Upper lobe of right lung (tissue), 1 donor: ENCODE measurements at regions not wholly inside any gene's neighbourhood (a gene's known extent, or its start where the extent isn't known, plus 50 kb on each side); places are given as distances from the start of the nearest gene placed in this dataset.
"Not testable (repeated sequence)": the region's sequence is repeated elsewhere in the genome, so short reads cannot be mapped to it uniquely, and the experiment has no call there.

ENCODE experiments used
- ATAC-seq: fragments of 200-7000 bp; cut with Tn5 transposase; one replicate; pipeline ENCODE4 v1.9.1; 2020; ENCODE audit warnings: mild to moderate bottlenecking, moderate library complexity
- DNase-seq: peaks from one replicate; pipeline ENCODE4 v3.0.0-alpha.2; 2020
- H3K27ac ChIP-seq: fragments of 200-600 bp; one replicate; pipeline ENCODE4 v1.8.0; 2022
- H3K27me3 ChIP-seq: fragments of 200-600 bp; one replicate; pipeline ENCODE4 v1.8.0; 2022; ENCODE audit warnings: mild to moderate bottlenecking
- H3K36me3 ChIP-seq: fragments of 200-600 bp; one replicate; pipeline ENCODE4 v1.8.0; 2022
- H3K4me1 ChIP-seq: fragments of 200-600 bp; one replicate; pipeline ENCODE4 v1.8.0; 2022
- H3K4me3 ChIP-seq: fragments of 200-600 bp; one replicate; pipeline ENCODE4 v1.8.0; 2022; ENCODE audit warnings: mild to moderate bottlenecking
- H3K9me3 ChIP-seq: fragments of 200-600 bp; one replicate; pipeline ENCODE4 v1.8.0; 2022
- CTCF ChIP-seq: fragments of 200-600 bp; IDR thresholded peaks from one replicate; pipeline ENCODE4 v1.8.0; 2022; ENCODE audit warnings: antibody characterized with exemption
- intact Hi-C: fragments of 100-400 bp; cut with DNase I; formaldehyde crosslinking; loops from one replicate; pipeline ENCODE4 v1.11.0; 2022
- donor health status: DM: no; HTN: yes; CAD: no; lungs with severe emphysema.

GRCh38 chr3:144590854-144591253, 619.2 kb downstream of the DIPK2A start:
- intact Hi-C loops, result no loop called here
- Histone ChIP-seq H3K36me3 (no peaks in the 10 kb centered on the region), H3K4me3 (no peak overlapping the region), H3K27me3 (no peaks in the 10 kb centered on the region), H3K4me1 (no peaks in the 10 kb centered on the region), H3K9me3 (no peaks in the 10 kb centered on the region), H3K27ac (no peak overlapping the region)
- no peak for DNase-seq
- no peak for TF ChIP-seq CTCF
- no peak for ATAC-seq

- ATAC-seq (peak; percentile 23), DNase-seq (no peak)
- intact Hi-C loops, result no loop called here
- H3K36me3 ChIP-seq, result no peaks in the 10 kb centered on the region
- no peak overlapping the region for H3K4me3 ChIP-seq
- no peaks in the 10 kb centered on the region for H3K4me1 ChIP-seq
- TF ChIP-seq CTCF, result no peak
- H3K9me3 ChIP-seq, result no peaks in the 10 kb centered on the region
- no peak overlapping the region for H3K27ac ChIP-seq
- no peaks in the 10 kb centered on the region for H3K27me3 ChIP-seq
Observed at GRCh38 chr3:144593881-144594280, 622.3 kb downstream of the DIPK2A start.

- H3K36me3 ChIP-seq, H3K4me3 ChIP-seq, DNase-seq, H3K27ac ChIP-seq, H3K4me1 ChIP-seq, H3K27me3 ChIP-seq, intact Hi-C loops, H3K9me3 ChIP-seq, ATAC-seq: not testable (repeated sequence)
Observed at GRCh38 chr3:144620236-144620635, 648.6 kb downstream of the DIPK2A start.

GRCh38 chr3:144622845-144623244, 651.2 kb downstream of the DIPK2A start:
- no peaks in the 10 kb centered on the region for H3K4me1 ChIP-seq
- no peak overlapping the region for H3K4me3 ChIP-seq
- no peaks in the 10 kb centered on the region for H3K36me3 ChIP-seq
- intact Hi-C loops, result no loop called here
- DNase-seq (no peak), ATAC-seq (no peak)
- TF ChIP-seq CTCF, result no peak
- no peaks in the 10 kb centered on the region for H3K27me3 ChIP-seq
- H3K9me3 ChIP-seq, result no peaks in the 10 kb centered on the region
- no peak overlapping the region for H3K27ac ChIP-seq

- H3K36me3 ChIP-seq, result no peaks in the 10 kb centered on the region
- no peak for TF ChIP-seq CTCF
- ATAC-seq (no peak), DNase-seq (no peak)
- intact Hi-C loops, result no loop called here
- no peaks in the 10 kb centered on the region for H3K9me3 ChIP-seq
- no peak overlapping the region for H3K4me3 ChIP-seq
- no peak overlapping the region for H3K27ac ChIP-seq
- H3K4me1 ChIP-seq, result no peaks in the 10 kb centered on the region
- H3K27me3 ChIP-seq, result no peaks in the 10 kb centered on the region
Observed at GRCh38 chr3:144624656-144625055, 653.0 kb downstream of the DIPK2A start.

- Histone ChIP-seq H3K27me3 (no peaks in the 10 kb centered on the region), H3K4me1 (no peaks in the 10 kb centered on the region), H3K27ac (no peak overlapping the region), H3K4me3 (no peak overlapping the region), H3K36me3 (no peaks in the 10 kb centered on the region), H3K9me3 (no peaks in the 10 kb centered on the region)
- TF ChIP-seq CTCF, result no peak
- DNase-seq, result no peak
- no peak for ATAC-seq
- intact Hi-C loops, result no loop called here
Observed at GRCh38 chr3:144626835-144627234, 655.2 kb downstream of the DIPK2A start.
